ENCODE measurements at regions not wholly inside any gene's neighbourhood (a gene's known extent, or its start where the extent isn't known, plus 50 kb on each side); places are given as distances from the start of the nearest gene placed in this dataset.
"Not testable (repeated sequence)": the region's sequence is repeated elsewhere in the genome, so short reads cannot be mapped to it uniquely, and the experiment has no call there.

DNA sequence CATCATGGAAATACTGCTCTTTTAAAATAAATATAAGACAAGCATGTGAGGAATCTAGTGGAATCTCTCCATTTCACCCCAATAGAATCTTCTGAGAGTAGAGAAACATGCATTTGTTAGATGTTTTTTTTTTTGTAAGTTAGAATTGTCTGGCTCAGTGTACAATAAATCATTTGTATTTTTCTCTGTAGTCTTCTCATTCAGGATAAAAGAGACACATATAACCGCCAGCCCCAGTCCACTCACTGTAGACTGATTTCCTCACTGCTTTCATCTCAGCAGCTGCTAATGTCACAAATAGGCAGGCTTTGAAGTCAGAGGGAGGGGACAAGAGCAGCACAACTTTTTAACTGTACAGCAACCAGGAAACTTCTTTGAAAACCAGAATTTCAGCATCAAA lies 140.2 kb upstream of the RBMS3 start:
- no peak for DNase-seq (ENCODE audit: low read depth in 2 of 2)

DNA sequence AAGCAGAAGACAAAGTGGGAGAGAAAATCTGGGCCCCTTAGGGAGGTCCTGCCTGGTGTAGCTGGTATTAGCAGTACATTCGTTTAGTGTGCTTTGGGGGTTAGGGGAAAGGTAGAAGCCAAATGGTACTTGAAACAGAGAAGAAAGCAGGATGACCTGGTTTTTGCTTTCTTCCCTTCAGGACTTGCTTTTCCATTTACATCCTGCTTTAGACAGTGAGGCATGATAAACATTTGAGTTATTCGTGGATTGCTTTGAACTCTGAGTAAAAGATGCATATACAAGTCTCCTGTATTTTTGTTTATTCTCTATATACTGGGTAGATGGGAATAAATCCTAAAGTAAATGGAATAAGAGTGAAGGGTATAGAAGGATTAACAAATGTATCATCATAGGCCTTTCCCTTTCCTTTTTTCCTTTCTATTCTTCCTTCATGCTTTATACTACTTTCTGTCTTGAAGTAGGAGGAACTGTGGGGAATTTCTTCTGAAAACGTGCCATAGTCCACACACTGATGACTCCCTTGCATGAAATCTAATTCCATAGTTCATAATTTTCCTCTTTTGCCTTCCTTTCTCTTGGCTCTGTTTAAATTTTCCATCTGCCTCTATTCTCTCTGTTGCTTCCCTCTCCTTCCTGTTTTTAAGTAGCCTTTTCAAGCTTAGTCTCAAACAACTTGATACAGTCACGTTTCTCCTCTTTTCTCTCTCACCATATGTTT lies 139.5 kb upstream of the RBMS3 start:
- no peak for DNase-seq (ENCODE audit: low read depth in 2 of 2)

DNA sequence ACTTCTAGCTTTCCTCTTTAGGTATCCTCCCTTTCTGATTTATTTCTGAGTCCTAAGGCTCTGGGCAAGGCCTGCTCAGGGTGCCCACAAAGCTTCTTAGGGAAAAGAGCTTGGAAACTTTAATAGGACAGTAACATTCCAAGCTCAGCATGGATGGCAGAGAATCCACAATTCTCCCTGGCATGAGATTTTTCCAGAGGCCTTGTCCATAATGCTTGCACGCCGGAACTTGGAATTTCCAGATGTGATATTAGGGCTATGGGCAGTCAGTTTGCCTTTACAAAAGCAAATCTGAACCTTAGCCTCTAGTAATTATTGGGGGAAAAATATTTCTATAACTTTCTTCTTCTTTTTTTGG lies 139.0 kb upstream of the RBMS3 start:
- DNase-seq (ENCODE audit: low read depth in 2 of 2): no peak

DNA sequence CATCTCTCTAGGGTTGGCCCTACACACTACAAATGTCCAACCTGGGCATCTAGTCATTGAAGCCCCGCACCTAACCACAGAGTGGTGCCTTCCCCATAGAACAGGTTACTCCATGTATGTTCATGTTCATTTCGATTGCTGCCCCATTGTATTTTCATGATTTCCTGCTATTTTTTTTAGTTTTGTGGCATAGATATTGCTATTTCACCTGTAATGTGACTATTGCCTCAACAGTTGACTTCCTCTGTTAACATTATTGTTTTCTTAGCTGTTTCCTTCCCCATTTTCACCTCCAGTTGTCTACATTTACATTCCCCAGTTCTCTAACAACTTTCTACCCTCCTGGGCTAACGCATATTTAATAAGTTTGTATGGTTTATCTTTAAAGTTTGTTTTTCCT lies 137.7 kb upstream of the RBMS3 start:
- DNase-seq (ENCODE audit: low read depth in 2 of 2): no peak

DNA sequence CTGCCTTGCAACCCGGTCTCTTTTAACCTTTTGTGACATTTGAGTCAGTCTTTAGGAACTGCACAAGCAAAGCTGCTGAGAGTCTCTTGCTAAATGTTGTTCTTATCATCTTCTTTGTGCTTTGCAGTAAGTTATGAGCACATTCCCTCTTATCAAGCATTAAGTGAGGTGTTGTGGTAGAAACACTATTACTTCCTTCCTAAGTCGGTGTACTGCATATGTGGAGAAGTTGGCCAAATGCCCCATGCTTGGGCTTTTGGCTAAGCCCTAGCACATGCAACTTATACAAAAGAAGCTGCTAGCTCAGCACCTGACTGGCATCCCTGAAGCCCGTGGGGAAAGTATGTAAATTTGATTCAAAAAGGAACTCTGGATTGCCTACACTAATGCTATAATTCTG lies 136.5 kb upstream of the RBMS3 start:
- no peak for DNase-seq (ENCODE audit: low read depth in 2 of 2)

DNA sequence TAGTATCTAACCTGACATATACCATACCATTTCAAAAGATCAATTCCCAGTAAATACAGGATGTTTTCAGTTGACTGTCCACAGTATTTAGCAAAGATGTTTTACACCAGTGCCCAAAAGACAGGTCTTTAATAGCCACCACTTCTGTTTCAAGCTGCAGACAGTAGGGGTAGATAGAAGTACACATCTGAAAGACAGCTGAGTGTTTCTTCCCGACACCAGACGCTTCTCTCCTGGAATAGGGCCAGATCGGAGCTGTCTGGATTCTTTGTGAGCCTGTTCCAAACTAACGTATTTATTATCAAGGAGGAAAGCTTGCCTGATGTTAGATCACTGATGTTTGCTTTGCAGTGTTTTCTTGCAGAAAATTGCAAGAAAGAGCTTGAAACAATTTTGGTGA lies 136.1 kb upstream of the RBMS3 start:
- no peak for DNase-seq (ENCODE audit: low read depth in 2 of 2)

DNA sequence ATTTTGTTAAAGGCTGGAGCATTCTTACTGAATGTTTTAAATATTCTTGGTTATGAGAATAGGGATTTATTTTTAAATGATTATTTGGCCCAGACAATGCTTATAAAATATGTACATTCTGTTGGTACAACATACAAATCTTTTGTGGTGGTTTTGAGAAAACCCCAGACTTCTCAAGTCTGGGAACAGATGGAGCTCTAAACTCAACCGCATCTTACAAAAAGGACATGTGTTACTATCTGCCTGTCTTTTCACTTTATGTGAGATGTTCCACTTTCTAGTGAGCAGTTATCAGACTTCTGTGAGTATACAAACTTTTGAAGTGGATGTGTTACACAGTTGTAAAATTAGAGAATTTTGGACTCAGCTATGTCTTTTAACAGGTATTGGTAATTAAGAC lies 135.5 kb upstream of the RBMS3 start:
- DNase-seq (ENCODE audit: low read depth in 2 of 2): no peak

DNA sequence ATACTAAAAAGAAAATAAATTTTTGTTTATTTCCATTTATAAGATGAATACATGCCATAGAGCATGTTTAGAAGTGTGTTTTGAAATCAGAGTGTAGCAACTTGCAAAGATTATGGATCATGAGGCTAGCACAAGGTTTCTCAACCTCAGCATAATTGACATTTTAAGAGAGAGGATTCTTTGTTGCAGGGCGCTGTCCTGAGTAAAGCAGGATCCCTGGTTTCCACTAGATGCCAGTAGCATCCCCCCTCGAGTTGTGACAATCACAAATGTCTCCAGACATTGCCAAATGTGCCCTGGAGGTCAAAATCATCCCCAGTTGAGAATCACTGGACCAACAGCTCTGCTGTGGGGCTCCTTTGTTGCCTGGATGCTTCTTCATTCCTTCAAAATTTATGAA lies 128.5 kb upstream of the RBMS3 start:
- no peak for DNase-seq (ENCODE audit: low read depth in 2 of 2)

DNA sequence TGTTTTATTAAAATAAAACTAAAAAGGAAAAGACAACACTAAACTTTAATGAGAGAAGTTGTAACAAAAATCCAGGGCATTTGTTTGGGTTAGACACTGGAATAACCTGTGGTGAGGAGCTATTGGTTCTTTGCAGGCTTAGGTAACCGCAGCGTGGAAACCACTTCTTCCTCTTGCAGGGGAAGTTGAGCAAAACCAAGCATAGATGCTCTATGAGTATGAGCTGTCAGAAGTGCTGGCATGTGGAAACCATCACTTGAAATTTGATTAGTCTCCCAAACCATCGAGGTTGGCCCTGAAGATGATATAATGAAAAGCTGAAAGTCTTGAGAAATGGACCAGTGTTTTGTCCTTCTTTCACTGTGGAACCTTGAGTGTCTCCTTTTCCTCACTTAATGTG lies 127.1 kb upstream of the RBMS3 start:
- DNase-seq (ENCODE audit: low read depth in 2 of 2): peak in 1 of 2 experiments; percentile 15

DNA sequence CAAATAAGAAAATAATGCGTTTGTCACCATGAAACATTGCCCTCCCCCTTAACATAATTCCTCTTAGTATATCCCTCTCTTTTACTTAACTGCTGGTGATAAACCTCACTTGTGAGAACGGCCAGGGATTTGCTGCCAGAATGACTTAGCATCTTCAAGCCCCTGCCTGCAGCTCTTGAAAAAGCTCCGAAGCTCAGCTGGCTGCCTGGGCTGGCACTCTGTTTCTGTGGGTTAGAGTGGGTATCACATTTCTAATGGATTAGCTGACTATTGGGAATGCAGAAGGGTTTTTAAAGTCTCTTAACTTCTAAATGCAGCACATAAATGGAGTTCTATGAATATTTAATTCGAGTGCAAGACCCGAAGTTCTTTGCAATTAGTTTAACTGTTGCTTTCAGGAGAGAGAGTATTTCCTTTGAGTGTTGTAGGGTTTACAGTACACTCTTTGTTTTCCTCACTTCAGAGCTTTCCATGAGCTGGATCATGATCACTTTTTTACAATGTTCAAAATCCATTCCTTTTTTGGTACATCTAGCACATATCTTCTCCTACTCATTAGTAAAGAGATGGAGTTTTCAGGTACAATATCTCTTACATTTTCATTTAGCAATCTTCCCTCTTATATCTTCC lies 124.7 kb upstream of the RBMS3 start:
- DNase-seq (ENCODE audit: low read depth in 2 of 2): no peak

DNA sequence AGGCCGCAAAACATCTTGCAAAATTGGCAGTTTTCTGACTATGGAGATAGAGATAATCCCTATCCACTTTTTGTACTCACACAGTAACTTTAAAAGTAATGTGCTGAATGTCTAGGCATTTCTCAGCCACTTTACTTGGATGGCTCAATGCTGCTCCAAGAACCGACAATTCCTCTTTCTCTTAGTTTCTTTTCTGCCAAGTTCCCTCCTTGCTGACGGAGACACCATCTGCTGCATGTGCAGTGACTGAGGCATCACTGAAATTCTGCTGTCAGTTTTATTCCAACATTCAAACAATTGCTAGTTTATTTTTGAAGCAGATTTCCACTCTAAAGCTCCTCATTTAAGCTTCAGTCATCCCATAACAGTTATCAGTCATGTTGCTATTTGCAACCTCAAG lies 116.0 kb upstream of the RBMS3 start:
- no peak for DNase-seq (ENCODE audit: low read depth in 2 of 2)

DNA sequence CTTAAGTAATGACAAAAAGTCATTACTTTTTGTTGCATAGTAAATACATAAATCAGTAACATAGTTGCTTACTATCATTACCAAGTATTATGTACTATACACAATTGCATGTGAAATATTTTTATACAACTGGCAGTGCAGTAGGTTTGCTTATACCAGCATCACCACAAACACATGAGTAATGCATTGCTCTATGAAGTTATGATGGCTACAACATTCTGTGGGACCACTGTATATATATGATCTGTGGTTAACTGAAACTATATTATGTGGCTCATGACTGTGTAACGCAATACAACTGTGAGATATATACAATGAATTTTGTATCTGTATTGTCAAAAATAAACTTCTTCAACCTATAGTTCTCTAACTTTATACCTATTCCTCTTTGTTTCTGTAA lies 113.7 kb upstream of the RBMS3 start:
- no peak for DNase-seq (ENCODE audit: low read depth in 2 of 2)

DNA sequence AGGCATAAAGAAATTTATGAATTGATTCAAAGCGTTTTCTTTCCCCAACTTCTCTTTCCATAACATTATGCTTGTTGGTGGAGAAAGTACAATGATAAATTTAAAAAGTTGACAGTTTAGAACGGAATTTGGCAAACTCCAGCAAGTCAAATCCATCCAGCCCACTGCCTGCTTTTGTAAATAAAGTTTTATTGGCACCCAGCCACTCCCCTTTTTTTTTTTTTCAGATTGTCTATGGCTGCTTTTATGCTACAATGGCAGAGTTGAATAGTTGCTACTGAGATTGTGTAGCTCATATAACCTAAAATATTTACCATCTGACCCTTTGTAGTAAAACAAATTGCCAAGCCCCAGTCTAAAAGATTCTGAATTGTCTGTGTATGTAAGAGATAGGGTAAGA lies 112.8 kb upstream of the RBMS3 start:
- no peak for DNase-seq (ENCODE audit: low read depth in 2 of 2)

DNA sequence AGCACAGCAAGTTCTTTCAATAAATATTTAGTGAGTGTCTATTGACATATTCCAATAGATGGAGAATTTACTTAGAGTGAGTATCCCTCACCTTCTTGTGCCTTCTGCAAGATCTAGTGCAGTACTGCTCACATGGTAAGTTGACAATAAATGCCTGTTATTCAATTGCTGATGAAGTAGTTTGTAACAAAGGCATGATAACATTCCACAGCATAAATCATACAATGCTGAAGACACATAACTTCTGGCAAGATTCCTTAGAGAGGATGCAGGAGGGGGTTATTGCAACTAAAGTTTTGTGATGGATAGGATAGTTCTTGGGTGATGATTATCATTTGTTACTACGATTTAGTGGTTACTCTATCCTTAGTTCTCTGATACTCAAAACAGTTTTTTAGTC lies 112.2 kb upstream of the RBMS3 start:
- DNase-seq (ENCODE audit: low read depth in 2 of 2): no peak

DNA sequence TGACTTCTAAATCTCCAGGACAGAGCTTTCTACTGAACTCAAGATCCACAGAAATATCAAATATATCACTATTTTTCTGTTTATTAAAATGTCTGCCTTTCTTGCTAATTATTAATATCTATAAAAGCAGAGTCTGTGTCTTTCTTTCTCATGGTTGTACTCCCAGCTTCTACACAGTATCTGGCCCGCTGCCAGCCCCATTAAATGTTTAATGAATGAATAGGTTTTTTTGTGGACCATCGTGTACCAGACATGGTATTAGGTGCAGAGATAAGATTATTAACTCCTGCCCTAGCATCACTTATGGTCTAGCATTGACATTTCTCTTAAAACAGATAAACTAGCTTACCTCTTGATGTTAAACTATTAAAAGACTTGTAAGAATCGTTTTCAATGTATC lies 111.4 kb upstream of the RBMS3 start:
- no peak for DNase-seq (ENCODE audit: low read depth in 2 of 2)

DNA sequence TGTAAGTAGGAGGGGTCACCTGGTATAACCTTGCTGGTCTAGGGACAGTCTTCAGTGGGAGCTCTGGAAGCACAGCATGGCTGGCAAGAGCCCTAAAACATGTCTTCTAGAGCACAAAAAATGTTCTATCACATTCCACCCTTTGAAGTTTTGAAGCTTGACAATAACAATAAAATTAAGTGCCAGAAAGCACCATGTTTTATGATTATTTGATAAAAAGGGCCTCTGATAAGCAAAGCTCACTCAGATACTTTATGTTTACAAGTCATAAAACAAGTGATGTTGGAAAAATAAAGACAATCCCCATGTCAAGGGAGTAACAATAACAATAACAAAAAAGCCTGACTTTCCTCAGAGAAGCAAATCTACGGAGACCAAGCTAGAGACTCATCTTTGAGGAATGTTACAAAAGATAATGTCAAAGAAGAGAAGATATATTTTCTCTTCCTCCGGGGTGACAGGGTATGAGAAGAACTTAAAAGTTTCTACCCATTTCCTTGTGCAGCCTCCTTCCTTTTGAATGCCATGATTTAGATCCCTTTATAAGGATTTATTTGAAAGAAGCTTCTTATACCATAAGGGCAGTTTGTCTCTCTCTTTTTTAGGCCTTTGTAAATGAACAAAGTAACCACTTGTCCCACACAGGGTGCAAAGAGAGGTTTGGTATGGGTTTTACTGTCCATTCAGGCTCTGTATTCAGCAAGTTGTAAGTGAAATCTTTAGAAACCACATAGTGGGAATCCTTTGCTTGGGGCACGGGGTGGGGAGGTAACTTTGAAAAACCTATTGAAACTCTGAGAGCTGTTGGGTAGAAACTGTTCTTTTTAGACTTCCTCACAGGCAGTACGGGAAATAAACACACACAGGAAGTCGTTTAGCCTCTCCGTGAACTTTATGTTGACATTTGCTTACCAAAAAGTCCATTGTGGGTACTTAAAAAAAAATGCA lies 109.6 kb upstream of the RBMS3 start:
- no peak for DNase-seq (ENCODE audit: low read depth in 2 of 2)

DNA sequence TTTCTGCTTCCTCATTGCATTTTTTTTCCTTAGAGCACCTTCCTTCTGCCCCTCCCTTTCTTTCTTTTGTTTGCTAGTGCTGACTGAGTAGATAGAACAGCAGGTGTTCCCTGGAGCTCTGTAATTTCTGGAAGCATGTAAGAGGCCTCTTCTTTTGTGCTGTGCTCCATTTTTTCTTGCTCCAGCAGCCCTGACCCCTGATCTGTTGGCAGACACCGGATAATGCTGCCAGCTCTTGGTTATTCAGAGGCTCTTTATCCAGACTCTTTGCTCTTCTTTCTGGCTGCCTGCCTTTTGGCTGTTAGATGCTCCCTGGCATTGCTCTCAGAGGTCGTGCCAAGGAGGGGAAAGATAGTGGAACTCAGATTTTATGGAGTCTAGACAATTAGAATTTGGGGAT lies 104.4 kb upstream of the RBMS3 start:
- DNase-seq (ENCODE audit: low read depth in 2 of 2): no peak

DNA sequence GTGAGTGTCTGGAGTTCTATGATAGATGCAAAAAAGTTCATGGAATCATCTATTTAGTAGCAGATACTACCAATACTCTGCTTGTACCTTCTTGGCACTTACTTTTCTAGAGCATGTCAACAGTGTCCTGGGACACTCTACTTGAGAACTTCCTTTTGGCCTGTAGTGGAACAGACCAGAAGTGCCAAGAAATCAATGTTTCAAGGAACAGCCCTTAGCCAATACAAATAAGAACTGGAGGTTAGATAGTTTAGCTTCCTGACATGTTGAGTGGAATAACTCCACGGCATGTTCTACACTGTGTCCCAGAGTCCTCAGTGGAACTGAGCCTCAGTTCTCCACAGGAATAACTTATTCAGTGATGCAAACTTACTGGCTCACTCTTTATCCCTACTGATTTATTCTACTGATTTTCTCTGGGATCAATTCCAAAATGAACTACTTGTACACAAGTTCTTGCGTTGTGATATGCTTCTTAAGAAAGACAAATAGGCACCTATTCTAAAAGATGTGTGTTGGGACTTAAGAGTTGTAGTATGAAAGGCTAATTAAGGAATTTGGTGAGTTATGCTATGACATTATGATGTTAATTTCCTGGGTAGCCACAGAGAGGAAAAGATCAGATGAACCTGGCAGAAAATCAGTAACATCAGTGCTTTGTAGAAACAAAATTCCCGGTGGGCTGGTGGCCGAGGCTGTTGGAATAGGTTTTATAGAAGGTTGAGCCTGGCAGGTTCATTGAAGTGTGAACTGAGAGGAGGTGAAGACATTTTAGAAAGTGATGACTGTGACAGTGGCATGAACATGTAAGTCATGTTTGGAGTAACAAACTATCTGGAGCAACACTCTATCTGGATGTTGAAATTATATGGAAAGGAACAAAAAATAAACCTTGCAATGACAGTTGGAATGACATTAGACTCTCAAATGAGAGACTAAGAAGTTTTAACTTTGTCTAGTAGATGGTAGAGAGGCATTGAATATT lies 101.8 kb upstream of the RBMS3 start:
- DNase-seq (ENCODE audit: low read depth in 2 of 2): no peak

DNA sequence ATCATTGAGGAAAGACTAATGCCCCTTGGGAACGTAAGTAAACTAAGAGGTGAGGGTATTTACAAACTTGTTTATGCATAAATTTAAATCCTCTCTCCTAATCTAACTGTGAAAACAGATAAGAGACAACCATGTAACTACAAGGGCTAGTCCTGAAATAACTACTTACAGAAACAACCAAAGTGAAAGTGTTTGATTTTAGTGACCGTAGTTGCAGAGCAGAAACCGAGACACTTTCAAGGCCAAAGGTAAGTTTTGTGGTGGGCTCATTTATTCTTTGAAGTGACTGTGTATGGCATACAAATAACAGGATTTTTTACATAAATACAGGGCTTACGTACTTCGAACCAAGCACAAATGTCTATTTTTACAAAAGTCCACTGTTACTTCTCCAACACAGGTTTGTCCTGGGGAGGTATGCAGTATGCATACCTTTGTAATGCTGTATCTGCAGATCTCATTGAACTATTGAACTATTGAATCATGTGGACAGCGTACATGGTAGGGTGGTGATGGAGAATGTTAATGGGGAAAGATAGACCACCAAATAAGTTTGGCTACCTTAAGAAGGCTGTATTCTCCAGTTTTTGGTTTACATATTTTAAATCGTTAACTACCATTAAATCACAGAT lies 99.6 kb upstream of the RBMS3 start:
- no peak for DNase-seq (ENCODE audit: low read depth in 2 of 2)

DNA sequence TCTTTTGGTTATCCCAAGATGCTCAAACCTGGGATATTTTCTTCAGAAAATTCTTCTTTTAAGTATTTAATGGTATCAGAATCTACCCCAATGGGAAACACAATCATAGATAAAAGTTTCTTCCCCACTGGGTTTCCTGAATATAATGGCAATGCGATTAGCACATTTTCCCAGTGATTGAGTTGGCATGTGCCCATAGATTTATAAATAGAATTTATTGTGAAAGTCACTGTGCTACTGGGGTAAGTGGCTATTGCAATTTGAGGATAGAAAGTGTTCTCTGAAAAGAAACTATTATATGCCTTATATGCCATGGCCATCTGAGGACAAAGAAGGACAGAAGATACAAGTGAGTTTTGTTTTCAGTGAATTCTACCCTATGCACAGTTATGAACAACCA lies 99.0 kb upstream of the RBMS3 start:
- DNase-seq (ENCODE audit: low read depth in 2 of 2): no peak

DNA sequence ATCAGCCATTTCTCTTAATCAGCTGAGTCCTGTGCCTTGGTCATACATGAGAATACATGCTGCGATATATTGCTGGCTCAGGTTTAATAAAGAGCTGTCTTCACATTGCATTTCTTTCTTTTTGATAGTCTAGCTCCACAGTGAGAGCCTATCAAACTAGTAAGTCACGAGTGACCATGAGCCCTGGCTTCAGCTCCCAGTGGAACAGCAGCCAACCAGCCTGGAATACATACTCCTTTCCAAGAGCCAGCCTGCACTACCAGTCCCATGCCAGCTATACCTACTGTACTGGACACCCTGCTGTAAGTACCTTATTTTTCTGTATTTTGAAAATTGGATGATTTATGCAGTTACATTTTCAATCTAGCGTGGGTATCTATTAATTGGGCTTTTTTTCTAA lies 98.0 kb upstream of the RBMS3 start:
- not testable (repeated sequence) for DNase-seq (ENCODE audit: low read depth in 2 of 2)

All from stimulated activated CD4-positive, alpha-beta T cell treated with anti-CD3 and anti-CD28 coated beads, Interleukin-12 subunit alpha, Interleukin-12 subunit beta, amount 100 ng/mL, for 24 hours (primary cell).